ENCODE measurements at regions not wholly inside any gene's neighbourhood (a gene's known extent, or its start where the extent isn't known, plus 50 kb on each side); places are given as distances from the start of the nearest gene placed in this dataset.

DNA sequence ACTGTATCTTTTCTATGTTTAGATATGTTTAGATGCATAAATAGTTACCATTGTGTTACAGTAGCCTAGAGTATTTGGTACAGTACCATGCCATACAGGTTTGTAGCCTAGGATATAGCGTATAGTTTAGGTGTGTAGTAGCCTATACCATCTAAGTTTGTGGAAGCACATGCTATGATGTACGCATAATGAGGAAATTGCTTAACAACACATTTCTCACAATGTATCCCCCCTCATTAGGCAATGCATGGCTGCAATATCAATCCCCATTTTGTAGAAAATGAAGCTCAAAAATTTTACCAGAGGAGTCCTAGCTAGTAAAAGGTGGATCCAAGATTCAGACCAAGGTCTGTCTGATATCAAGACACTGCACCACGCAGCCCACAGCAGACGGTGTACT is 376.4 kb upstream of the NFE2L3 start:
- H3K4me3 ChIP-seq (replicated peaks; ENCODE audit: low read depth, low read length): no peak overlapping the region
- no peak for TF ChIP-seq CTCF (IDR thresholded peaks at IDR 0.05; ENCODE audit: insufficient read depth, low read length, poor library complexity, severe bottlenecking)
- H3K36me3 ChIP-seq (ENCODE audit: control insufficient read depth, insufficient read depth, low read length): no peaks in the 10 kb centered on the region
- no peak for DNase-seq (ENCODE audit: extremely low read depth, insufficient read length)
- H3K27me3 ChIP-seq (replicated peaks; ENCODE audit: control insufficient read depth, insufficient read depth, low read length): no peaks in the 10 kb centered on the region

- no peak for TF ChIP-seq CTCF (IDR thresholded peaks at IDR 0.05; ENCODE audit: insufficient read depth, low read length, poor library complexity, severe bottlenecking)
- H3K4me3 ChIP-seq (replicated peaks; ENCODE audit: low read depth, low read length): no peak overlapping the region
- no peak for DNase-seq (ENCODE audit: extremely low read depth, insufficient read length)
- H3K27me3 ChIP-seq (replicated peaks; ENCODE audit: control insufficient read depth, insufficient read depth, low read length): no peaks in the 10 kb centered on the region
- no peaks in the 10 kb centered on the region for H3K36me3 ChIP-seq (ENCODE audit: control insufficient read depth, insufficient read depth, low read length)
Measured at GRCh38 chr7:25775999-25776743, 375.8 kb upstream of the NFE2L3 start.

GRCh38 chr7:25776744-25777123 is 375.3 kb upstream of the NFE2L3 start:
- Histone ChIP-seq H3K36me3 (ENCODE audit: control insufficient read depth, insufficient read depth, low read length) (no peaks in the 10 kb centered on the region), H3K4me3 (replicated peaks; ENCODE audit: low read depth, low read length) (no peak overlapping the region), H3K27me3 (replicated peaks; ENCODE audit: control insufficient read depth, insufficient read depth, low read length) (no peaks in the 10 kb centered on the region)
- TF ChIP-seq CTCF (IDR thresholded peaks at IDR 0.05; ENCODE audit: insufficient read depth, low read length, poor library complexity, severe bottlenecking): no peak
- no peak for DNase-seq (ENCODE audit: extremely low read depth, insufficient read length)

- H3K27me3 ChIP-seq (replicated peaks; ENCODE audit: control insufficient read depth, insufficient read depth, low read length): no peaks in the 10 kb centered on the region; the same call in 1 of the 2 replicates
- no peaks in the 10 kb centered on the region for H3K36me3 ChIP-seq (ENCODE audit: control insufficient read depth, insufficient read depth, low read length)
- no peak overlapping the region for H3K4me3 ChIP-seq (replicated peaks; ENCODE audit: low read depth, low read length)
- no peak for DNase-seq (ENCODE audit: extremely low read depth, insufficient read length)
- TF ChIP-seq CTCF (IDR thresholded peaks at IDR 0.05; ENCODE audit: insufficient read depth, low read length, poor library complexity, severe bottlenecking): no peak
Measured at GRCh38 chr7:25777969-25778708, 373.9 kb upstream of the NFE2L3 start.

DNA sequence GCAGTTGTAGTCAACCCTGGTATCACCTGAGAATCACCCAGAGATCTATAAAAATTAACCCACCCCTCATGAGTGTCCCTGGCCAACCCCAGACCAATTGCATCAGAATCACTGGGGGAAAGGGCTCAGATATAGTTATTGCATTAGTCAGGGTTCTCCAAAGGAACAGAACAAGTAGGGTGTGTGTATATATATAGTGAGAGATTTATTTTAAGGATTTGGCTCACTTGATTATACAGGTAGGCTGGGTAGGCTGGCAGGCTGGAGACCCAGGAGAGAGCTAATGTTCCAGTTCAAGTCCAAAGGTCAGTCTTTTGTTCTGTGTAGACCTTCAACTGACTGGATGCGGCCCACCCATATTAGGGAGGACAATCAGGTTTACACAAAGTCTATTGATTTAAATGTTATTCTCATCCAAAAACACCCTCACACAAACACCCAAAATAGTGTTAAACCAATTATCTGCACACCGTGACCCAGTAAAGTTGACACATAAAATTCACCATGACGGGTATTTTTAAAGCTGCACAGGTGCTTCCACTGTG is 372.9 kb upstream of the NFE2L3 start:
- no peaks in the 10 kb centered on the region; the same call in 1 of the 2 replicates for H3K27me3 ChIP-seq (replicated peaks; ENCODE audit: control insufficient read depth, insufficient read depth, low read length)
- TF ChIP-seq CTCF (IDR thresholded peaks at IDR 0.05; ENCODE audit: insufficient read depth, low read length, poor library complexity, severe bottlenecking): no peak
- H3K4me3 ChIP-seq (replicated peaks; ENCODE audit: low read depth, low read length): no peak overlapping the region
- no peaks in the 10 kb centered on the region for H3K36me3 ChIP-seq (ENCODE audit: control insufficient read depth, insufficient read depth, low read length)
- no peak for DNase-seq (ENCODE audit: extremely low read depth, insufficient read length)

All from GM06990 (cell line).